ENCODE measurements at regions not wholly inside any gene's neighbourhood (a gene's known extent, or its start where the extent isn't known, plus 50 kb on each side); places are given as distances from the start of the nearest gene placed in this dataset.

DNA sequence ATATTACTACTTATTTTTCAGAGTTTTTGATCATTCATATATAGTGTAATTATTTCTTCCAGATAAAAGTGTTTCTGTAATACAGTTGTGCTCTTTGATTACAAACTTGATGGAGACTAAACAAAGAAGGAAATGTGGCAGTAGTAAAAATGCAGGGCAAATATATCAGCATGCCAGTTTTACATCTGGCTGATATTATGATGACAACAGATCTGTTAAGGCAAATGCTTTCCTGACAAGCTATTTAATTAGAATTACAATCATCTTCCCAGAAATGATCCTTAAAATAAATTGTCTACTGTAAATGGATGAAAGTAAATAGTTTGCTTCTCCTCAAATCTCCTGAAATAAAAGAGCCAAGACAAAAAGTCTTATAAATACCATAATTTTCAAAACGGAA is 1659.8 kb downstream of the BRINP3 start:
- no peak for TF ChIP-seq EZH2 (IDR thresholded peaks at IDR 0.05; ENCODE audit: borderline replicate concordance, low read length)
- TF ChIP-seq, protein P1, sequence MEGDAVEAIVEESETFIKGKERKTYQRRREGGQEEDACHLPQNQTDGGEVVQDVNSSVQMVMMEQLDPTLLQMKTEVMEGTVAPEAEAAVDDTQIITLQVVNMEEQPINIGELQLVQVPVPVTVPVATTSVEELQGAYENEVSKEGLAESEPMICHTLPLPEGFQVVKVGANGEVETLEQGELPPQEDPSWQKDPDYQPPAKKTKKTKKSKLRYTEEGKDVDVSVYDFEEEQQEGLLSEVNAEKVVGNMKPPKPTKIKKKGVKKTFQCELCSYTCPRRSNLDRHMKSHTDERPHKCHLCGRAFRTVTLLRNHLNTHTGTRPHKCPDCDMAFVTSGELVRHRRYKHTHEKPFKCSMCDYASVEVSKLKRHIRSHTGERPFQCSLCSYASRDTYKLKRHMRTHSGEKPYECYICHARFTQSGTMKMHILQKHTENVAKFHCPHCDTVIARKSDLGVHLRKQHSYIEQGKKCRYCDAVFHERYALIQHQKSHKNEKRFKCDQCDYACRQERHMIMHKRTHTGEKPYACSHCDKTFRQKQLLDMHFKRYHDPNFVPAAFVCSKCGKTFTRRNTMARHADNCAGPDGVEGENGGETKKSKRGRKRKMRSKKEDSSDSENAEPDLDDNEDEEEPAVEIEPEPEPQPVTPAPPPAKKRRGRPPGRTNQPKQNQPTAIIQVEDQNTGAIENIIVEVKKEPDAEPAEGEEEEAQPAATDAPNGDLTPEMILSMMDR (IDR thresholded peaks at IDR 0.05; ENCODE audit: low read length): no peak
